HEK293T (cell line): ENCODE measurements at regions not wholly inside any gene's neighbourhood (a gene's known extent, or its start where the extent isn't known, plus 50 kb on each side); places are given as distances from the start of the nearest gene placed in this dataset.
"Not testable (repeated sequence)": the region's sequence is repeated elsewhere in the genome, so short reads cannot be mapped to it uniquely, and the experiment has no call there.

Experiments used
- CTCF ChIA-PET: fragments of 350-600 bp; formaldehyde crosslinking; extraction: SDS; loops from one replicate; lab custom pipeline; 2021; ENCODE audit warnings: antibody characterized with exemption, inconsistent platforms; lab: Yijun Ruan, JAX
- POLR2A ChIA-PET: fragments of 350-600 bp; formaldehyde crosslinking; extraction: SDS; loops from one replicate; lab custom pipeline; 2020; ENCODE audit warnings: antibody characterized with exemption, inconsistent platforms; lab: Yijun Ruan, JAX
- DNase-seq: peaks from one replicate; pipeline ENCODE4 v3.0.0; 2012; ENCODE audit warnings: mixed read lengths; ENCODE audit errors: extremely low spot score
- ARNT ChIP-seq: fragments of 450-650 bp; IDR thresholded peaks from 2 replicates; pipeline ENCODE4 v1.6.1; 2017; ENCODE audit warnings: mild to moderate bottlenecking
- BHLHE40 ChIP-seq: fragments of 450-650 bp; IDR thresholded peaks from 2 replicates; pipeline ENCODE4 v1.6.1; 2016; ENCODE audit warnings: mild to moderate bottlenecking, moderate library complexity, borderline replicate concordance
- CTBP1 ChIP-seq: fragments of 450-650 bp; IDR thresholded peaks from 2 replicates; pipeline ENCODE4 v1.6.1; 2016; ENCODE audit warnings: borderline replicate concordance
- ELF4 ChIP-seq: fragments of 450-650 bp; IDR thresholded peaks from 2 replicates; pipeline ENCODE4 v1.6.1; 2017; ENCODE audit warnings: antibody characterized with exemption
- FOXA1 ChIP-seq: fragments of 450-650 bp; IDR thresholded peaks from 2 replicates; pipeline ENCODE4 v1.6.1; 2016; ENCODE audit warnings: mild to moderate bottlenecking
- FOXK2 ChIP-seq: fragments of 450-650 bp; IDR thresholded peaks from 2 replicates; pipeline ENCODE4 v1.6.1; 2016; ENCODE audit warnings: mild to moderate bottlenecking
- FOXM1 ChIP-seq: fragments of 450-650 bp; IDR thresholded peaks from 2 replicates; pipeline ENCODE4 v1.6.1; 2017; ENCODE audit warnings: mild to moderate bottlenecking, borderline replicate concordance
- HDGF ChIP-seq: fragments of 450-650 bp; IDR thresholded peaks from 2 replicates; pipeline ENCODE4 v1.6.1; 2017; ENCODE audit warnings: antibody characterized with exemption, borderline replicate concordance
- L3MBTL2 ChIP-seq: fragments of 450-650 bp; conservative IDR thresholded peaks from 2 replicates; pipeline ENCODE4 v1.6.1; 2016; ENCODE audit warnings: mild to moderate bottlenecking
- LEF1 ChIP-seq: fragments of 450-650 bp; IDR thresholded peaks from 2 replicates; pipeline ENCODE4 v1.6.1; 2017; ENCODE audit warnings: mild to moderate bottlenecking, borderline replicate concordance
- NFRKB ChIP-seq: fragments of 450-650 bp; IDR thresholded peaks from 2 replicates; pipeline ENCODE4 v1.6.1; 2016; ENCODE audit warnings: mild to moderate bottlenecking, moderate library complexity
- SP1 ChIP-seq: fragments of 450-650 bp; IDR thresholded peaks from 2 replicates; pipeline ENCODE4 v1.6.1; 2017
- SUZ12 ChIP-seq: fragments of 450-650 bp; IDR thresholded peaks from 2 replicates; pipeline ENCODE4 v1.6.1; 2016; ENCODE audit warnings: mild to moderate bottlenecking
- TARDBP ChIP-seq: fragments of 450-650 bp; IDR thresholded peaks from 2 replicates; pipeline ENCODE4 v1.6.1; 2016
- ZNF384 ChIP-seq: fragments of 450-650 bp; IDR thresholded peaks from 2 replicates; pipeline ENCODE4 v1.6.1; 2016
- TF ChIP-seq, protein P1 (sequence below): fragments of 450-650 bp; IDR thresholded peaks from 2 replicates; pipeline ENCODE4 v1.6.1; 2016

GRCh38 chr2:161063946-161064306, 96.3 kb upstream of the TANK start:
- no peak for DNase-seq
- TF ChIP-seq L3MBTL2: no peak
- CTCF ChIA-PET: interaction anchor here (0.5 to 2.1 kb wide), 12 partner anchors 9 to 1011 kb away, joined by 3 to 7 read pairs (median 3); no protein-coding TSS in a partner anchor
- POLR2A ChIA-PET: interaction anchor here (1.0 kb wide), 1 partner anchor 10 kb away, joined by 3 read pairs; no protein-coding TSS in a partner anchor

DNA sequence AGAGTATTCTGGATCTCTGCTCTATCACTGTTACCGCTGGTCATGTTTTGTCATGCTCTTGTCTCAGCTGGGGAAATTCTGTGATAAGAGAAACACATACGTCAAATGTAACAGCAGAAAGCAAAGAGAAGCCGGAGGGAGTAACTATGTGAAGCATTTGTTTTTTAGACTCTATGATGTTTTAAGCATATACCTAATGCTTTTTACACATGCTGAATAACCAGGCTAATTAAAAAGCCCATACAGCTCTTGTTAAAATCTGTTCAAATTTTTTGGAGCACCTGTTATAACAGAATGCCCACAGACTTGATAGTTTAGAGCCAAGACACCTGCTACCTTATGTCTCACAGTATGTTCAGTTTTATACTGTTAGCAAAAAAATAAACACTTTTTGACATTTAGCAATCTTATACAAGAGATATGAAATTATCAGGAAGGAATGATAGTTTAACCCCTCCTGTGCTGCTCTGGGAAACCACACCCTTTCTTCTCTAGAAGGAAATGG, 92.3 kb upstream of the TANK start:
- ChIA-PET POLR2A (no interaction called here), CTCF (no interaction called here)
- no peak for DNase-seq
- TF ChIP-seq ARNT: no peak
- no peak for TF ChIP-seq CTBP1
- TF ChIP-seq ZNF384: no peak
- no peak for TF ChIP-seq FOXM1
- no peak for TF ChIP-seq ELF4
- no peak for TF ChIP-seq SUZ12
- TF ChIP-seq TARDBP: no peak
- TF ChIP-seq L3MBTL2: no peak
- no peak for TF ChIP-seq NFRKB
- TF ChIP-seq LEF1: no peak
- no peak for TF ChIP-seq FOXA1
- no peak for TF ChIP-seq HDGF
- TF ChIP-seq, protein P1, sequence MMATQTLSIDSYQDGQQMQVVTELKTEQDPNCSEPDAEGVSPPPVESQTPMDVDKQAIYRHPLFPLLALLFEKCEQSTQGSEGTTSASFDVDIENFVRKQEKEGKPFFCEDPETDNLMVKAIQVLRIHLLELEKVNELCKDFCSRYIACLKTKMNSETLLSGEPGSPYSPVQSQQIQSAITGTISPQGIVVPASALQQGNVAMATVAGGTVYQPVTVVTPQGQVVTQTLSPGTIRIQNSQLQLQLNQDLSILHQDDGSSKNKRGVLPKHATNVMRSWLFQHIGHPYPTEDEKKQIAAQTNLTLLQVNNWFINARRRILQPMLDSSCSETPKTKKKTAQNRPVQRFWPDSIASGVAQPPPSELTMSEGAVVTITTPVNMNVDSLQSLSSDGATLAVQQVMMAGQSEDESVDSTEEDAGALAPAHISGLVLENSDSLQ: no peak
- no peak for TF ChIP-seq SP1
- no peak for TF ChIP-seq BHLHE40

DNA sequence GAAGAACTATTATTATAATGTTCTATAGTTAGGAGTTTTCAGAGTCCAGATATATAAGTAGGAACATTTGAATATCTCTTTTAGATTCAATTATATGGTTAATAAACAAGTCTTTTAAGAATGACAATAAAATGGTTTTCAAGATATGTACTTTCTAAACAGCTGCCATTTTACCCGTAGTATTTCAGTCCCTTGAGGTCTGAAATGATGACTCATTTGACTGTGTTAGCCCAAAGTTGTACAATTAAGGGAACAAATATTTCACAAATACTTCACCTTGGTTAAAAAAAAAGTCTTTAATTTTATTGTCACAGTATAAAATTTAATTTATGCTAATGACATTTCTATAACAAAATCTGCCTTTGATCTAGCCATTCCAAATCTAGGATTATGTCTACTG, 91.6 kb upstream of the TANK start:
- ChIA-PET POLR2A (no interaction called here), CTCF (no interaction called here)
- TF ChIP-seq SP1: no peak
- TF ChIP-seq FOXA1: no peak
- TF ChIP-seq TARDBP: no peak
- TF ChIP-seq ELF4: no peak
- TF ChIP-seq ZNF384: no peak
- no peak for TF ChIP-seq NFRKB
- TF ChIP-seq, protein P1: no peak
- no peak for TF ChIP-seq ARNT
- TF ChIP-seq FOXK2: no peak
- no peak for TF ChIP-seq HDGF
- no peak for TF ChIP-seq SUZ12
- TF ChIP-seq LEF1: no peak
- TF ChIP-seq L3MBTL2: no peak
- TF ChIP-seq FOXM1: no peak
- no peak for TF ChIP-seq BHLHE40
- TF ChIP-seq CTBP1: no peak
- no peak for DNase-seq

DNA sequence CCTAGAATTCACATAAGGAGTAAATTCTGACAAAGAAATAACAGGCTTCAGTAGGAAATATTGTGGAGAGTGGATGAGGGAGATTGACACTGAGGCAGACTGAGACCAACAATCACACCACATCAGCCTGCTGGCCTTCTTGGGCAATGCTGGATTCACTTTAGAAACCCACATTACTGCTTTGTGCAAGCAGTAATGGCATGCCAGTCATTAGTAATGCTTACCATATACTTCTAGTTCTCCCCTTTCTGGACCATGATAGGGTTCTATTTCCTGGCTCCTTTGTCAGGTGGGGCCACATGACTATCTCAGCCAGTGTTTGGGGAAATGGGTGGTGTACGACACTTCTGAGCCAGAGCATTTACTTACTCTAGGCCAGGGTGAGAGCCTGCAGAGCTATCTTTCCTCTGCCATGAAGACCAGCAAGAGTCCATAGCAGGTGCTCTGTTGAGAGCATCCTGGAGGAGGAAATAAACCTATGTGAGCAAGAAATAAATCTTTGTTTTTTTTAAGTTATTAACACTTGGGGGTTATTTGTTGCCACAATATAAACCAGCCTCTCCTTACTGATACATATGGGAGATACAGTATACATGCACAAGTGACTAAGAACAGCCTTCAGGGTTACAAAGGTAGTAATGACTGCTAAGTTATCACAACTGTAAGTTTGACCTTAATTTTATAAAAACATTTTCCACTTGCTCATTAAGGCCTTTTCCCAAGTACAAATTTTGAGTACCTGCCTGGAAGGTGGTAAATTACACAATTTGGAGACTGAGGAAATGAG, 89.3 kb upstream of the TANK start:
- ChIA-PET CTCF (no interaction called here), POLR2A (no interaction called here)
- TF ChIP-seq LEF1 (no peak), FOXK2 (no peak), BHLHE40 (no peak), ELF4 (no peak), TARDBP (no peak), SUZ12 (no peak)
- no peak for DNase-seq

GRCh38 chr2:161072436-161072835, 87.8 kb upstream of the TANK start:
- POLR2A ChIA-PET, CTCF ChIA-PET, DNase-seq: not testable (repeated sequence)

- TF ChIP-seq FOXM1 (no peak), BHLHE40 (no peak), FOXA1 (no peak), NFRKB (no peak), L3MBTL2 (no peak), CTBP1 (no peak), ARNT (no peak), FOXK2 (no peak), TARDBP (no peak), LEF1 (no peak), ELF4 (no peak), HDGF (no peak), ZNF384 (no peak), SUZ12 (no peak), SP1 (no peak)
- TF ChIP-seq, protein P1: no peak
- no peak for DNase-seq
- ChIA-PET POLR2A (no interaction called here), CTCF (interaction anchor here (1.6 kb wide), 1 partner anchor 12 kb away, joined by 7 read pairs; no protein-coding TSS in a partner anchor)
Measured at GRCh38 chr2:161075701-161076100, 84.5 kb upstream of the TANK start.
